ENCODE measurements at regions not wholly inside any gene's neighbourhood (a gene's known extent, or its start where the extent isn't known, plus 50 kb on each side); places are given as distances from the start of the nearest gene placed in this dataset.
"Not testable (repeated sequence)": the region's sequence is repeated elsewhere in the genome, so short reads cannot be mapped to it uniquely, and the experiment has no call there.

- Histone ChIP-seq H3K4me3 (ENCODE audit: control insufficient read depth in 1 of 7, extremely low read depth in 1 of 7, insufficient read depth in 4 of 7, low read depth in 2 of 7, low read length in 6 of 7) (no peak overlapping the region), H3K4me1 (ENCODE audit: control extremely low read depth in 1 of 4, control insufficient read depth in 4 of 4, insufficient read depth in 4 of 4, low read length in 3 of 4) (no peaks in the 10 kb centered on the region), H3K27me3 (replicated peaks in 2 of 5; ENCODE audit: control insufficient read depth in 4 of 5, insufficient read depth in 5 of 5, low read length in 4 of 5) (peaks cover 0 to 10% (median 5%) of the 10 kb centered on the region in 5 experiments), H3K9me3 (ENCODE audit: control extremely low read depth in 1 of 5, control insufficient read depth in 4 of 5, insufficient read depth in 2 of 5, low read depth in 1 of 5, low read length in 4 of 5) (no peaks in the 10 kb centered on the region), H3K36me3 (ENCODE audit: control insufficient read depth in 4 of 4, insufficient read depth in 4 of 4, low read length in 3 of 4) (no peaks in the 10 kb centered on the region), H3K27ac (ENCODE audit: insufficient read depth in 1 of 2, low read depth in 1 of 2, low read length in 2 of 2, poor library complexity in 1 of 2, severe bottlenecking in 2 of 2) (no peak overlapping the region)
- POLR2A ChIA-PET = no interaction called here
- 78% methylated on average over 2 of the region's 3 CpGs for WGBS (ENCODE audit: insufficient coverage)
- DNase-seq = no peak
- CTCF ChIA-PET = interaction anchor here (1.1 kb wide), 1 partner anchor 316 kb away, joined by 3 read pairs; no protein-coding TSS in a partner anchor
These were observed 88.2 kb upstream of the GPR50 start for GRCh38 chrX:151088221-151088620.

- ChIA-PET CTCF (interaction anchor here (1.9 kb wide), 1 partner anchor 16 kb away, joined by 5 read pairs; no protein-coding TSS in a partner anchor), POLR2A (no interaction called here)
- Histone ChIP-seq H3K4me3 (ENCODE audit: control insufficient read depth in 1 of 7, extremely low read depth in 1 of 7, insufficient read depth in 4 of 7, low read depth in 2 of 7, low read length in 6 of 7) (no peak overlapping the region), H3K27me3 (replicated peaks in 2 of 5; ENCODE audit: control insufficient read depth in 4 of 5, insufficient read depth in 5 of 5, low read length in 4 of 5) (no peaks in the 10 kb centered on the region), H3K4me1 (ENCODE audit: control extremely low read depth in 1 of 4, control insufficient read depth in 4 of 4, insufficient read depth in 4 of 4, low read length in 3 of 4) (peaks cover 0 to 20% (median 2%) of the 10 kb centered on the region in 4 experiments), H3K9me3 (ENCODE audit: control extremely low read depth in 1 of 5, control insufficient read depth in 4 of 5, insufficient read depth in 2 of 5, low read depth in 1 of 5, low read length in 4 of 5) (no peaks in the 10 kb centered on the region), H3K36me3 (ENCODE audit: control insufficient read depth in 4 of 4, insufficient read depth in 4 of 4, low read length in 3 of 4) (no peaks in the 10 kb centered on the region), H3K27ac (ENCODE audit: insufficient read depth in 1 of 2, low read depth in 1 of 2, low read length in 2 of 2, poor library complexity in 1 of 2, severe bottlenecking in 2 of 2) (no peak overlapping the region)
- 47% methylated on average over 4 of the region's 6 CpGs for WGBS (ENCODE audit: insufficient coverage)
- DNase-seq = peak; percentile 58 to 75 (median 71)
These were observed 77.4 kb upstream of the GPR50 start for GRCh38 chrX:151099001-151099400.

DNA sequence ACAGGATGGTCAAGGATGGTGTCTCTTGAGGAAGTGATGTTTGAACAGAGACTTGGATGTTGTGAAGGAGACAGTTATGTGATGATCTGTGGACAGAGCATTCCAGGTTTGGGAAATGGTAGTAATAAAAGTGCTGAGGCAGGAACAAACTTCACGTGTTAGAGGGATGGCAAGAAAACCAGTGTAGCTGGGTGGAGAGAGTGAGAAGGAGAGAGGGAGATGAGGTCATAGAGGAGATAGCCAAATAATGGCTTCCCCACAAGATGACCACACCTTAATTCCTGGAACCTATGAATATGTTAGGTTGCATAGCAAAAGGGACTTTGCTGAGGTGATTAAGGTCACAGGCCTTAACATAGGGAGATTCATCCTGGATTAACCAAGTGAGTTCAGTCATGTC, 75.6 kb upstream of the GPR50 start:
- 38% methylated on average over 1 of the region's 1 CpG for WGBS (ENCODE audit: insufficient coverage)
- POLR2A ChIA-PET = no interaction called here
- peaks cover 0 to 20% (median 2%) of the 10 kb centered on the region in 4 experiments for H3K4me1 ChIP-seq (ENCODE audit: control extremely low read depth in 1 of 4, control insufficient read depth in 4 of 4, insufficient read depth in 4 of 4, low read length in 3 of 4)
- no peak for DNase-seq
- H3K27ac ChIP-seq (ENCODE audit: insufficient read depth in 1 of 2, low read depth in 1 of 2, low read length in 2 of 2, poor library complexity in 1 of 2, severe bottlenecking in 2 of 2) = no peak overlapping the region
- H3K4me3 ChIP-seq (ENCODE audit: control insufficient read depth in 1 of 7, extremely low read depth in 1 of 7, insufficient read depth in 4 of 7, low read depth in 2 of 7, low read length in 6 of 7) = no peak overlapping the region
- CTCF ChIA-PET = no interaction called here
- no peaks in the 10 kb centered on the region for H3K9me3 ChIP-seq (ENCODE audit: control extremely low read depth in 1 of 5, control insufficient read depth in 4 of 5, insufficient read depth in 2 of 5, low read depth in 1 of 5, low read length in 4 of 5)
- no peaks in the 10 kb centered on the region for H3K36me3 ChIP-seq (ENCODE audit: control insufficient read depth in 4 of 4, insufficient read depth in 4 of 4, low read length in 3 of 4)
- no peaks in the 10 kb centered on the region for H3K27me3 ChIP-seq (replicated peaks in 2 of 5; ENCODE audit: control insufficient read depth in 4 of 5, insufficient read depth in 5 of 5, low read length in 4 of 5)

DNA sequence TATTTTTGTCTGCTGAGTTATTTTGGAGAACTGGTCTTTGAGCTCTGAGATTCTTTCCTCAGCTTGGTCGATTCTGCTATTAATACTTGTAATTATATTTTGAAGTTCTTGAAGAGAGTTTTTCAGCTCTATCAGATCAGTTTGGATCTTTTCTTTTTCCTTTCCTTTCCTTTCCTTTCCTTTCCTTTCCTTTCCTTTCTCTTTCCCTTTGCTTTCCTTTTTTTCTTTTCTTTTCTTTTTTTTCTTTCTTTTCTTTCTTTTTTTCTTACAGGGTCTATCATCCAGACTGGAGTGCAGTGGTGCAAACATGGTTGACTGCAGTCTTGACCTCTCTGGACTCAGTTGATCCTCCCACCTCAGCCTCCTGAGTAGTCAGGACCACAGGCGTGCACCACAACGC, 63.2 kb upstream of the GPR50 start:
- H3K36me3 ChIP-seq (ENCODE audit: control insufficient read depth in 4 of 4, insufficient read depth in 4 of 4, low read length in 3 of 4); H3K4me1 ChIP-seq (ENCODE audit: control extremely low read depth in 1 of 4, control insufficient read depth in 4 of 4, insufficient read depth in 4 of 4, low read length in 3 of 4); CTCF ChIA-PET; POLR2A ChIA-PET; H3K4me3 ChIP-seq (ENCODE audit: control insufficient read depth in 1 of 7, extremely low read depth in 1 of 7, insufficient read depth in 4 of 7, low read depth in 2 of 7, low read length in 6 of 7); H3K9me3 ChIP-seq (ENCODE audit: control extremely low read depth in 1 of 5, control insufficient read depth in 4 of 5, insufficient read depth in 2 of 5, low read depth in 1 of 5, low read length in 4 of 5); DNase-seq; H3K27ac ChIP-seq (ENCODE audit: insufficient read depth in 1 of 2, low read depth in 1 of 2, low read length in 2 of 2, poor library complexity in 1 of 2, severe bottlenecking in 2 of 2): not testable (repeated sequence)
- WGBS (ENCODE audit: insufficient coverage) = no CpG with 5 or more reads among the region's 3 CpGs
- peaks cover 0 to 10% (median 0%) of the 10 kb centered on the region in 5 experiments for H3K27me3 ChIP-seq (replicated peaks in 2 of 5; ENCODE audit: control insufficient read depth in 4 of 5, insufficient read depth in 5 of 5, low read length in 4 of 5)

All from common myeloid progenitor, CD34-positive (primary cell).